B cell (primary cell): ENCODE measurements at regions not wholly inside any gene's neighbourhood (a gene's known extent, or its start where the extent isn't known, plus 50 kb on each side); places are given as distances from the start of the nearest gene placed in this dataset.

Experiments used
- EZH2 ChIP-seq: IDR thresholded peaks from 2 replicates; pipeline ENCODE4 v1.6.1; 2012; ENCODE audit warnings: borderline replicate concordance, low read depth, mild to moderate bottlenecking, moderate library complexity, low read length; ENCODE audit not compliant: insufficient read depth, poor library complexity, severe bottlenecking
- TF ChIP-seq, protein P1 (sequence below): fragments of 200-600 bp; IDR thresholded peaks from one replicate; pipeline ENCODE4 v1.8.0; 2022; ENCODE audit warnings: antibody characterized with exemption, mild to moderate bottlenecking

DNA sequence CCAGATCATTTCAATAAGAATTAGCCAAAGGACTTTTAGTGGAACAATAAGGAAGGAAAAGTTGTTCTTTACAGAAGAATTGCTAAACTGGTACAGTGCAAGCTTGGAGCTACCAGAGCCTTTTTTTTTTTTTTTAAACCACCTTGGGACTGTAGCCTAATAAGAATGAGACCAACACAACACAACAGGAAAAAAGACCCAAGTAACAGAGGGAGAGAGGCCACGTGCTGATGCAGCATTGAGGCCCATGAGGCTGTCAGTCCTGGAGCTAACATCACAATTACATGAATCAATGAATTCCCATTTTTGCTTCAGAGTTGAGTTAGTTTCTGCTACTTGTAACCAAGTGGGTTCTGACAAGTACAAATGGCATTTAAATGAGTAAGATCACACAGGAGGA is 149.0 kb upstream of the EEA1 start:
- TF ChIP-seq, protein P1, sequence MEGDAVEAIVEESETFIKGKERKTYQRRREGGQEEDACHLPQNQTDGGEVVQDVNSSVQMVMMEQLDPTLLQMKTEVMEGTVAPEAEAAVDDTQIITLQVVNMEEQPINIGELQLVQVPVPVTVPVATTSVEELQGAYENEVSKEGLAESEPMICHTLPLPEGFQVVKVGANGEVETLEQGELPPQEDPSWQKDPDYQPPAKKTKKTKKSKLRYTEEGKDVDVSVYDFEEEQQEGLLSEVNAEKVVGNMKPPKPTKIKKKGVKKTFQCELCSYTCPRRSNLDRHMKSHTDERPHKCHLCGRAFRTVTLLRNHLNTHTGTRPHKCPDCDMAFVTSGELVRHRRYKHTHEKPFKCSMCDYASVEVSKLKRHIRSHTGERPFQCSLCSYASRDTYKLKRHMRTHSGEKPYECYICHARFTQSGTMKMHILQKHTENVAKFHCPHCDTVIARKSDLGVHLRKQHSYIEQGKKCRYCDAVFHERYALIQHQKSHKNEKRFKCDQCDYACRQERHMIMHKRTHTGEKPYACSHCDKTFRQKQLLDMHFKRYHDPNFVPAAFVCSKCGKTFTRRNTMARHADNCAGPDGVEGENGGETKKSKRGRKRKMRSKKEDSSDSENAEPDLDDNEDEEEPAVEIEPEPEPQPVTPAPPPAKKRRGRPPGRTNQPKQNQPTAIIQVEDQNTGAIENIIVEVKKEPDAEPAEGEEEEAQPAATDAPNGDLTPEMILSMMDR, result no peak
- TF ChIP-seq EZH2, result no peak
